LoVo (cell line): ENCODE measurements at regions not wholly inside any gene's neighbourhood (a gene's known extent, or its start where the extent isn't known, plus 50 kb on each side); places are given as distances from the start of the nearest gene placed in this dataset.

Experiments
- DNase-seq: peaks from one replicate; pipeline ENCODE4 v3.0.0-alpha.2; 2016; ENCODE audit warnings: low spot score

DNA sequence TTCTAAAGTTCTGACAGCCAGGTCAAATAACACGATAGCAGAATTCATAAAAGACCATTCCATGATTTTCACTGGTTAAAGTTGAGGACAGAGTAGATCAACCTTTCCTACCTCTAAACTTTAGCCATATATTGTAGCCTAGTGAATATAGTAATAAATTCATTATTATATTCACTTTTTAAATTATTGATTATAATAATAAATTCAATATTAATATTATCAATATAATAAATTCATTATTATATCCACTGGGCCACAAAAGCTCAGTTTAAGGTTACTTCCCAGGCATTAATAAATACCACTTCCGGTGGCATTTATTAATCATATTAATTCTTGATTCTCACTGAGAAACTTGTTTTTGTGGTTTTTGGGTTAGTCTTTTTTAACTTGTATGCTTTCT lies 85.7 kb upstream of the GPC6 start:
- no peak for DNase-seq

- DNase-seq = no peak
These were observed 82.6 kb upstream of the GPC6 start for GRCh38 chr13:93144031-93144430.

- DNase-seq = no peak
These were observed 81.4 kb upstream of the GPC6 start for GRCh38 chr13:93145199-93145598.

DNA sequence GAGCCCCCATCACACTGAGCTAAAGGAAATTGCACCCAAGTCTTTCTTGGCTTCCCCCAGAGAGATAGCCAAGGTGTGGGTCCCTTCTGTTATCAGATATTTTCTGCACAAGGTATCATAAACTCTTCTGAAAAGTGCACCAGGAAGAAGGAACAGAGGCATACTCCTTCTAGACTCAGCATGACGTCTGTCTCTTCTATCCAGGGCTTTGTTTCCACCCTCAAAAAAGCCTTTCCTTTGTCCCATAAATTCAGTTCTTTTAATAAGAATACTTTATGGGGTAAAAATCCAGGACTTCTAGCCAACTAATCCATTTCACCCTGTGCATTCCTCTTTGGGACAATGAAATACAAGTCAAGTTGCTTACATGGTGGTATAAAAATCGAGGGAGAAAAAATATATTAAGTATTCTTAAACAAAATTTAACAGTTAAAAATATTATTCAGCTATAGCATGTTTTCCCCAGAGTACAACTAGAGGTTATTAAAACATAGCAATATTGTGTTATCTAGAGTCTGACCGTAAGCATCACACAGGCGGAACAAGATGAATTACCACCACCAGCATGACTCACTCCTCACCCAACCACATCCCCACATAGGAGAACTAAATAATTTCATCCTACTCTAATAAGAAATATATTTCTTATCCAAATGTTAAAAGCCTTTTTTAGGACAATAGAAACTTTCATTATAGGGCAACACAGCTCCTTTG lies 79.9 kb upstream of the GPC6 start:
- DNase-seq = no peak

GRCh38 chr13:93147298-93147645 lies 79.3 kb upstream of the GPC6 start:
- DNase-seq = no peak

DNA sequence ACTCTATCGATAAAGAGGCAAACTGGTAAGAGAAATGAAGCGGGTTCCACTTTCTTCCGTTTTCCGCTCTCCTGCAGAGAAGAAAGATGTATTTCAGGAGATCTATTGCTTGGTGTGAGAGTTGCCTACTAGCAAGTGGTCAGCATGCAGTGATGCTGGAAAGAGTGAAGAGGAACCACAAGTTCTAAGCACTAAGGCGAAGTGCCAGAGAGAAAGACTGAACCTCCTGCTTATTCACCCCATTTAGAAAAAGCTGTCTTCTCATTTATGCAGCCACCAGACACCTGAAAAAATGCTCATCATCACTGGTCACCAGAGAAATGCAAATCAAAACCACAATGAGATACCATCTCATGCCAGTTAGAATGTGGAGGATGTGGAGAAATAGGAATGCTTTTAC lies 78.7 kb upstream of the GPC6 start:
- DNase-seq = no peak

DNA sequence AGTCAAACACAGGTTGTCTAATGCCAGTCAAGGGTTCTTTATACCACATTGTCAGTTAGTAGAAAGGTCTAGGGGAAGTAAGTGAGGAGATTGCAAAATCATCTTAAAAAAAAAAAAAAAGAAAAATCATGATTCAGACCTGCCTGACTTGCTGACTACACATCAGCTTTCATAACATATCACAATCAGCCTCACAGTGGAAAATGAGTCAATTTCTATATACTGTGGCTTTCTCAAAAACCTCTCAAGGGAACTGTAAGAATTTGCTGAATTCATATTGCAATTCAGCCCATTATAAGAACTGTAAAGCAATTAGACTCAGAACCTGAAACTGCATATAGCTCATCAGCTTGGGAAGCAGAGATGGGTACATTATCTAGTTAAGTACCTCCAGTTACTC lies 75.3 kb upstream of the GPC6 start:
- no peak for DNase-seq

GRCh38 chr13:93158565-93158964 lies 68.0 kb upstream of the GPC6 start:
- no peak for DNase-seq

GRCh38 chr13:93169980-93170379 lies 56.6 kb upstream of the GPC6 start:
- DNase-seq = no peak

DNA sequence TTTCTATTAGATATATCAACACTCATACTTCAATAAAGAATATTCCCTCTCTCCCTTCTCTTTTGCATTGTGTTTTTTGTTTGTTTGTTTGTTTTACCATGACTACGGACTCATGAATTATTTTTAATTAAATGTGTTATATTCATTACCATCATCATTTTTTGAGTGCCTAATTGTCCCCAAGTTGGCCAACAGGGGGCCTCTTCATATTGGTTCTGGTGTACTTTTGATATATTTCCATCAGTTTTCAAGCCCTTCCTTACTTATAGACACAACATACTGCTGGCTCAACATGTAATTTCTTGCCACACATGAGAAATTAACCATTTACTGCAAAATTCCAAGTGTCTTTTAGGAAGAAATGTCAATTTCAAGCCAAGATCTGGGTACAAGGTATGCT lies 54.5 kb upstream of the GPC6 start:
- no peak for DNase-seq

DNA sequence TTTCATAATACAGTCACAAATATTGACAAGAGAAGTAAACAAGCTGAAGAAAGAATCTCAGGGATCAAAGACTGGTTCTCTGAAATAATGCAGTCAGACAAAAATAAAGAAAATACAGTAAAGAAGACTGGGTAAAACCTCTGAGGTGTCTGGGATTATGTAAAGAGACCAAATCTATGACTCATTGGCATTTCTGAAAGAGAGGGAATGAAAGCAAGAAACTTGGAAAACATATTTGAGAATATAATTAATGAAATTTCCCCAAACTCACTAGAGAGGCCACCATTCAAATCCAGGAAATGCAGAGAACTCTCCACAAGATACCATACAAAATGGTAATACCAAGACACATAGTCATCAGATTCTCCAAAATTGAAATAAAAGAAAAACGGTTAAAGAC lies 53.0 kb upstream of the GPC6 start:
- DNase-seq = no peak

DNA sequence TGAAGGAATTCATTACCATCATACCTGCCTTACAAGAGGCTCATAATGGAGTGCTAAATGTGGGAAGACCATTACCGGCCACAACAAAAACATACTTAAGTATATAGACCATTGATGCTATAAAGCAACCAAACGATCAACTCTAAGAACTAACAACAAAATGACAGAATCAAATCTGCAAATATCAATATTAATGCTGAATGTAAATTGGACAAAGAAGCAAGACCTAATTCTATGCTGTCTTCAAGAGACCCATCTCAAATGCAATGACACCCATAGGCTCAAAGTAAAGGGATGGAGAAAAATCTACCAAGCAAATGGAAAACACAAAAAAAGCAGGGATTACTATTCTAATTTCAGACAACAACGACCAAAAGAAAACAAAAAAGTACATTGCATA lies 52.3 kb upstream of the GPC6 start:
- no peak for DNase-seq
